RCC 7860 (cell line): ENCODE measurements at regions not wholly inside any gene's neighbourhood (a gene's known extent, or its start where the extent isn't known, plus 50 kb on each side); places are given as distances from the start of the nearest gene placed in this dataset.

Experiments used
- DNase-seq: peaks from one replicate; pipeline ENCODE4 v3.0.0-alpha.2; 2015; ENCODE audit warnings: low spot score
- FAIRE-seq: peaks from 2 replicates; lab custom pipeline; 2012; peaks lifted over from hg19 to GRCh38; lab: Jason Lieb, UNC

DNA sequence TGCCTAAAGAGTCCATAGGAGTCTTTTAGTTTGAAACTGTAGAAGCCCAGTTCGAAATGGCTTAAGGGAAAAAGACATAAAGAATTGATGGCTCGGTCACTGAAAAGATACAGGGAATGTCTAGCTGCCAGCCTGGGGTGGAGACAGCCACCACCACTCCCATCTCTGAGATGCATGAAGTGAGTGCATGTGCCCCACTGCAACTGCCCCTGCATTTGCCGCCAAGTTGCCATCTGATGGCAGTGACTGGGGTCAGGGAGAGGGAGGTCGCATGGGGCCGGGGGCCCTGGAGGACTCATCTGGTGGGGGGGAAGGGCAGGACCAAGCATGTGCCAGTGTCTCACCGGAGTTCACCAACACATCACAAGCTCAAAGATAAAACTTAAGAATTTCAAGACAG is 385.8 kb upstream of the SULF2 start:
- DNase-seq (no peak), FAIRE-seq (no peak)

DNA sequence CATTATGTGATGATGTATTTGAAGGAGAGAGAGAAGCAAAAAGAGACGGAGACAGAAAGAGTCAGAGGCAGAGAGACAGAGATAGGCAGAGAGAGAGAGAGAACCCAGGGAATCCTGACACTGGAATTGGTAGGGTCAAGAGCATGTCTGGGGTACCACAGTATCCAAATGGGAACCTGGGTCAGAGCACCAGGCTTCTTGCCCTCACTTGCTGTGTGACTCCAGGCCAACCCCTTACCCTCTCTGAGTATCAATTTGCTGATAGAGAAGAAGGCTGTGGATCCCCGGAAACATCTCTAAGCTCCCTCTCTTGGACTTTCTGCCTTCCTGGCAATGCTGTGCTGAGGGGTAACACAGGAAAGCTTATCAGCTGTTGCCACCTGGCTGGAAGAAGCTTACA is 385.3 kb upstream of the SULF2 start:
- FAIRE-seq = no peak
- DNase-seq = no peak

DNA sequence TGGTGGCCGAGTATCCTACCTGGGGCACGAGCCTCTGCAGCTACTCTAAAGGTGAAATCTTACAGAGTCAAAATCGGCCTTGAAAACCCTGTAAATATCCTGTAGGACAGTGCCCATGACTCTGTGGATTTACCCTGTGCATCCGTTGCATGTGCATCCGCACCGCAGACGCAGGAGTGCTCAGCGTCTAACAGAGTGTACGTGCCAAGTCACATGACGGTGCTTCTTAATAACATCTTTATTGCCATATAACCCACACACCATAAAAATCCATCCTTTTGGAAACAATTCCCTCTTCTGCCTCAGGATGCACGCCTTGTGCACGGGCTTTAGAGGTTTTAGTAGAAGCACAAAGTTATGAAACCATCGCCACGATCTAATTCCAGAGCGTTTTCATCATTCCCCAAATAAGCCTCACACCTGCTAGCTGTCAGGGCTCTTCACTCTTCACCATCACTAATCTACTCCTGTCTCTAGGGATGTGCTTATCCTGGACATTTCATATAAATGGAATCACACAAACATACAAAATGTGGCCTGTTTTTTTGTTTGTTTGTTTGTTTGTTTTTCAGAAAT is 384.5 kb upstream of the SULF2 start:
- DNase-seq (no peak), FAIRE-seq (no peak)

DNA sequence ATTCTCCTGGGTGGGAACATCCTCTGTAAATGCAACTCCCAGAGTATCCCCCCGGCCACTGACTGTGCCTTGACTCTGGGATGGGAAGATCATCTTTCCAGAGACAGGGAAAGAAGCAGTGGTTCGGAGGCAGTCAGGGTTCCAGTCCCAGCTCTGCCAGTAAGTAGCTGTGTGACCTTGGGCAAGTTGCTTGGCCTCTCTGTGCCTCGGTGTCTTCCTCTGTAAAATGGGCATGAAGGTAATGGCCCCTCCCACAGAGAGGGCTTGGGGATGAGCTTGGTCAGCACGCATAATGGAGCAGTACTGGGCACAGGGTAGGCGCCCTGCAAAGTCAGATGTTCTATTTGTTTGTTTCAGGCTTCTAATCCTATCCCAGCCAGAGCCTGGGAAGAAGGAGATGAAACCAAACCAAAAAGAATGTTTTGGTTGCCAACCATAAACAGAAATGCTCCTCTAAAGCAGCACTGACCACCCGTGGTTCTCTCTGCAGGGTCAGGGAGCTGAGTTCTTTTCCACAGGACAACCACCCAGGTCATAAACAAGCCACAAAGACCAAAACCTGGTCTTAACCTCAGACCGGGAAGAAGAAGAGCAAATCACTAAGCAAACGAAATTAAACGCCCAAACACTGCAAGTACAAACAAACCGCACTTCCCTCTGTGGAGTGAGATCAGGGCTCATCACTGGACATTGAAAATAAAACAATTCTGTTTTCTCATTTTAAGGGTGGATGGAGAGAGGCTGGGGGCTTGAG is 381.0 kb upstream of the SULF2 start:
- FAIRE-seq = no peak
- DNase-seq = no peak

DNA sequence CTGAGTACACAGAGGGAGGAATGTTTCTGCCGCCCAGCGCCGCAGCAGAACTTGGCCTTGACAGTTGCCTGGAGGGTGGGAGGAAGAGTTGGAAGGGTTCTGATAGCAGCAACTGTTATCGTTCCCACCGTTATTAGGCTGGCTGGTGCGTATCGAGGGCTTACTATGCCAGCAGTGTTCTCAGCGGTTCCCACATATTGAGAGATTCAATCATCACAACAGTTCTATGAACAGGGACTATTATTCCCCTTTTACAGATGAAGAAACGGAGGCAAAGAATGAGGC is 380.1 kb upstream of the SULF2 start:
- no peak for FAIRE-seq

DNA sequence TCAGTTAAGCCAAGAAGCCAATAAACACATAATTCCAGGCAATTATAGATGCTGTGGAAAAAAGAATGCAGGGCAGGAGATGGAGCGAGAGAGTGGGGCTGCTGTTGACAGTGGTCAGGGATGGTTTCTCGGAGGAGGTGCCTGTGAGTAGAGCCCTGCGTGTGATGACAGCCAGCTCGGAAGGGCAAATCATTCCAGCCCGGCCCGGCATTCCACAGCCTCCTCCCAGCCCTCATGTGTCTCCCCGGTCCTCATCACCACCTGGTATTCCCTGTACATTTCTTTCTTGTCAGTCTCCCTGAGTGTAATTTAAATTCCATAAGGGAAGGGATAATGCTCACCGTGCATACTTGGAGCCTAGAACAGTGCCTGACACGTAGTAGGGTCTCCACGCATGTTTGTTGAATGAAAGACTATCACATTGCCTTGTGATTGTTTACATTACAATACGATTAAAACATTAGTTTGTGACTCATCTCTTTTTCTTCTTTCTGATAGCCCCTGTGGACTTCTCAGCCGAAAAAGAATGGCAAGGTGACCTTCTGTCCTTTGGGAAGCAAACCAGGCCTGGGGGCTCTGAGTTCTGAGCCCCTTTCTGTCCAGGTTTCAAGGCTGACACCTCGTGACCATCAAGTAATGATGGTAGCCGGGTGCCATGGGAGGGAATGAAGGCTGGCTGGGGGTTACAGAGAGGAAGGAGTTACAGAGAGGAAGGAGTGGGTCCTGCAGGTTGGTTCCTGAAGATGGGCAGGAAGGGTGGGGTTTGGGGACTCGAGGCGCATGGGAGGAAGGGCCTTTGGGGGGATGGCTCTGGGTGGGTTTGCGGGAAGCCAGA is 379.5 kb upstream of the SULF2 start:
- FAIRE-seq = no peak
- no peak for DNase-seq

More for the DNA sequence above, 380.1 kb upstream of the SULF2 start:
- DNase-seq = no peak

DNA sequence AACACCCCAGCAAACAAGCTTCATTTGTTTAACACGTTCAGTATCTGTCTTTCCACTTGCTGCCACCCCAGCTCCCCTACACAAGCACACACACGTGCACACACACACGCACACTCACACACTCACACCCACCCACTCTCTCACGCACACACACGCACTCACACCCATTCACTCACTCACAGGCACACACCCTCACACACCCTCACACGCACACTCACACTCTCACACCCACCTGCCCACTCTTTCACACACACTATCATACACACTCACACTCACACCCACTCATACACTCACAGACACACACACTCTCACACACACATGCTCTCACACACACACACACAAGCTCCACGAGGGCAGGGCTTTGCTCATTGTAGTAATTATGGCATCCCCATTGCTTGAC is 378.8 kb upstream of the SULF2 start:
- FAIRE-seq = no peak

DNA sequence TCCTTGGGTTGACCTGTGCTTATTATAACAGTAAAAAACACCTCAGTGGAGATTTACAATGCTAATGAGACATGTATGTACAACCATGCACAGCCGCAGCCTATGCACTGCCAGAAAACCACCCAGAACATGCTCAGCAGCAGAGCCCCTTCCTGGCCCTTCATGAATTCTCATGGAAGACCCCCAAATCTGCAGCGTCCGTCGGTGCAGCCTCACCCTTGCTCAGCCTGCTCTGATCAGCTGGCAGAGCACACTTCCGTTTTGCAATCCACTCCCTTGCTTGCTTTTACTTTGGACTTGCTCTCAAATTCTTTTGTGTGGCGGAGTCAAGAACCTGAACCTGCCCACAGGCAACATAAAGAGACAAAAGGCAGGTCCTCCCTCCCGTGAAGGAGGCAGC is 378.2 kb upstream of the SULF2 start:
- FAIRE-seq (no peak), DNase-seq (no peak)

More for the DNA sequence above, 378.8 kb upstream of the SULF2 start:
- no peak for DNase-seq

DNA sequence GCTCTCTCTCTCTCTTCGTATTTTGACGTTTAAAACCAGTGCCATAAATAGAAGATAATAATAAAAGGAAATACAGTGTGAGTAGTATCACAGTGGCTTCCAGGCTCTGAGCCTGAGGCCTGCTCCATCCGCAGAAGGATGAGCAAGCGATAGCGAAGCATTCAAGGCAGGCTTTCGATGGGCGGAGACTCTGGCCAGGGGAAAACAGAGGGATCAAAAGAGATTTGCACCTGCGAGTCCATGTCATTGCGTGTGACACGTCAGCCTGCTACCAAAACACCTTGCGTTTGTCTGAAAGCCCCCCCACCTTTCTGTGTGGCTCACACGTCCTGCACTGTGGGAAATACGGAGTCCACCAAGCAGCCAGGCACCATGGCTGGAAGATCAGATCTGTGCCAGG is 377.3 kb upstream of the SULF2 start:
- no peak for FAIRE-seq
- DNase-seq = no peak

DNA sequence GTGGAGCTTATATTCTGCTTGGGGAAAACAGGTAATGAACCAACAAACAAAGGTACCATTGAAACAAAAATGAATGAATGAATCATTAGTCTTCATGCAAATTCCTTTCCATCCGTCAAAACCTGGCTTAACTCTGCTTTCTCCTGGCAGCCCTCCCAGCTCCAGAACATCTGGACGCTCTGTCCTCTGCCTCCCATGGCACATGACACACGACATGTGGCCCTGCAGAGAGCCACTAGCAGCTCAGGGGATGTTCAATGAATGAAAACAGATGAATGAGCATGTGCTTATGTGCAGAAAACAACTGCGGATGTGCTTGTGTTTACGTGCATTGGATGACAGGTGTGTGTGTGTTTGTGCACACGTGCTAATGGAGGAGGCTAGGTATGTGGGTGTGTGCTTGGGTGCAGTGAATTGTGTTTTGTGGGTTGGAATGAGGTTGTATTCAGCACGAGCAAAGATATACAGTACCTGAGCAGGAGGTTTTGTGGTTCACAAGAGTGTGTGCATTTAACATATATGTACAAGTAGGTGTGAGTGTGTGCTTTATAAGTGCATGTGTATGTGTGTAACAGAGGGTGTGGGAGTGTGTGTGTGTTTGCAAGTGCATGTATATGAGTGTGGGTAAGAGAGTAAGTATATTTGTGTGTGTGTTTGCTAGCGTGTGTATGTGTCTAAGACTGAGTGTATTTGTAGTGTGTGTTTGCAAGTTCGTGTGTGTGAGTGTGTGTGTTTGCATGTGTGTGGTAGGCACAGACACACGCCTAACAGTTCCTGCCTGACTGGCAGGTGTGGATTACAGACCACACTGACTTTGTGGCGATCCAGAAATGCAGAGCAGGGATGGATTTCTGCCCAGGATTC is 374.1 kb upstream of the SULF2 start:
- no peak for FAIRE-seq
- no peak for DNase-seq

DNA sequence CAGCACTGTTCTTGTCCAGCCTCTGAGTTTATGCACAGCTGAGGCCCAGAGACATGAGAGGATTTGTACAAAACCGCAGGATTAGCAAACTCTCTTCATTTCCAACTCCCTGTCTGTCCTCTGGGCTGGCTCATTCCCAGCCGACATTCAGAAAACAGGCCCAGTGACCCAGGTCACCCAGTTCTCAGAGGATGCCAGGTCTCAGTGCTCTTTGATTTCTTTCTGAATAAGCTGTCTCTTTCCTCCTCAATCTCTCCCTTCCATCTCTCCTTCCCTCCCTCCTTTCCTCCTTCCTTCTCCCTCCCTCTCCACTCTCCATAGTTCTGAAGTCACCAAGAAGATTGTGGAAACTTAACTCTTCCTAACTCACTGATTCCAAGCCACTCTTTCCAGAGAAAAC is 372.7 kb upstream of the SULF2 start:
- FAIRE-seq (no peak), DNase-seq (no peak)

DNA sequence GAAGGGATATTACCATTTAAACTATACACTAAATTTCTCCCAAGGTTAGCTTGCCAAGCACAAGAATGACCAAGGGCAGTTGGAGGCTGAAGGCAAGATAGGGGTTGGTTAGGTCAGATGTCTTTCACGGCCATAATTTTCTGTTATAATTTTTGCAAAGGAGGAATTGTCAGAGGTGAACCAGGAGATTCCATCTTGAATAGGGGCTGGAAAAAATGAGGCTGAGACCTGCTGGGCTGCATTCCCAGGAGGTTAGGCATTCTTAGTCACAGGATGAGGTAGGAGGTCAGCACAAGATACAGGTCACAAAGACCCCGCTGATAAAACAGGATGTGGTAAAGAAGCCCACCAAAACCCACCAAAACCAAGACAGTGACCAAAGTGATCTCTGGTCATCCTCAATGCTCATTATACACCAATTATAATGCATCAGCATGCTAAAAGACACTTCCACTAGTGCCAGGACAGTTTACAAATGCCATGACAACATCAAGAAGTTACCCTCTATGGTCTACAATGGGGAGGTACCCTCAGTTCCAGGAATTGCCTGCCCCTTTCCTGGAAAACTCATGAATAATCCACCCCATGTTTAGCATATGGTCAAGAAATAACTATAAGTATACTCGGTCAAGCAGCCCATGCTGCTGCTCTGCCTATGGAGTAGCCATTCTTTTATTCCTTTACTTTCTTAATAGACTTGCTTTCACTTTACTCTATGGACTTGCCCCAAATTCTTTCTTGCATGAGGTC is 371.8 kb upstream of the SULF2 start:
- DNase-seq = no peak
- FAIRE-seq = no peak

DNA sequence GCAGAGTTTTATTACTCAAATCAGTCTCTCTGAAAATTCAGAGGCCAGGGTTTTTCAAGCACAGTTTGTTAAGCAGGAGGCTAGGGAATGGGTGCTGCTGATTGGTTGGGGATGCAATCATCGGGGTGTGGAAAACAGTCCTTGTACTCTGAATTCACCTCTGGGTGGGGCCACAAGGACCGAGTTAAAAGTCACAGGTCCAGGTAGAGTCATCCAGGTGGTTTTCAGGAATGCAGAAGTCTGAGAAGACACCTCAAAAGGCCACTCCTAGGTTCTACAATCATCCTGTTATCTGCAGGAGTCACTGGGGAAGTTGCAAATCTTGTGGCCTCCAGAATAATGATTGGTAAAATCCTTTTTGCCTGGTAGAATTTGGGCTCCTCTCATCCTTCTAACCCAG is 371.2 kb upstream of the SULF2 start:
- DNase-seq (no peak), FAIRE-seq (no peak)

DNA sequence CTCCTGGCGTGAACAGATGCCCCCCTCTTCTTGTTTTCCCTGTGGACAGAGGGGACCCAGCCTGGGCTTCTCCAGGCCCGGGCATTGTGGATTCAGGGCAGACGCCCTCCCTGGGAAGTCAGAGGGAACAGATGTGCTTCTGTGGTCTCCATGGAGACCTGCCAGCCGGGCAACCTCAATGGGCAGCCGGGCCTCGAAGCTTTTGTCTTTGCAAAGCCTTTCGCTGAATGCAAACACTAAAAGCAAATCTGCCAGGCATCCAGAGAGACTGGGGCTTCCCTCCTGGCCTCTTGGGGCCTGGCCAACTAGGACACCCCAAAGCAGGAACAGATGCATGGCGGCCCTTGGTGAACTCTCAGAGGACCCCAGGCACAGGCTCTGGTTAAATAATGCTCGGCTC is 370.0 kb upstream of the SULF2 start:
- DNase-seq (no peak), FAIRE-seq (no peak)

DNA sequence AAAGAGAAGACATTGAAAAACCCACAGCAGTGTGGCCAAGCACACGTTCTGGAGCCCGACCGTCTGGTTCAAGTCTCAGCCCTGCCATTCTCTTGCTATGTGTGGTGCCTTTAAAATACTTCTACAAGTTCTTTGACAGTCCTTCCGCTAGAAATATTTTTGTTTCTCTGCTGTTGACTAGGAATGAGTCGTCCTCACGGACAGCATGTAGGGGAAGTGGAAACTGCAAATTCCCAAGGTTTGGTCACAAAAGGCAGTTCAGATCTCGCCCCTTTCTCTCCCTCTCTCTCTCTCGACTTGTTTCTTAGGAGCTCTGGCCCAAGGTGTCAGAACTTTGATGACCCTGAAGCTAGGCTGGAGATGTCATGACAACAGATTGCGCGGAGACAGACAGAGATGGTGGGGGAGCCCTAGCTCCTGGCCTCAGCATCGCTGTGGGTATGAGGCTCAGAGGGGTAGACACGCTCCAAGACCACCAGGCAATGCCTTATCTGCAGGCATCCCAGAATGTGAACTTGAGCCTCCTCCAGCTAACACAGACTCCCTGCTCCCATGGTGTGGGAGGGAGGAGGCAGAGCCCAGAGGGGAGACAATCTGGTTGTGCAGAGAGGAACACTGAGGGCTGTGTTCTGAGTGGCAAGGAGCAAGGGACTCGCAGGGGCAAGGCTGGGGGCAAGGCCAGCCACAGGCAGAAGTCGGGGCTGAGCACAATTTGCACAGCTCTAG is 368.9 kb upstream of the SULF2 start:
- FAIRE-seq = no peak
- DNase-seq = no peak

DNA sequence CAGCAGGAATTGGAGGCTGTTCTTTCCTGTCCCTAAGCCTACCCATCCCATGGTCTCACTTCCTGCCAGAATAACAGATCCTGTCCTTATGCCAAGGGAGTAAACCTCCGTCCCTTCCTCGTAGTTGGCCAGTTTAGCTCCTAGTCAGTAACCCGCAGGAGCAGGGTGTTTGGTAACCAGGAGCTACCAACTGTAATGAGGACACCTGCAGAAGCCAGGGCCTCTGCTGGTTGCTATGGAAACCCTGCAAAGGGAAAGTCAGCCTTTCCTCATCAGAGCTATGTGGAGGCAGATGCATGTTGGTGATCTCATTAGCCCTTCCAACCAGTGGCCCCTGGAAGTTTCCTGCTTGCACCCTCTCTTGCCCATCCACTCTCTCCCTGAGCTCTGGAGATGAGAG is 368.2 kb upstream of the SULF2 start:
- FAIRE-seq (no peak), DNase-seq (no peak)

DNA sequence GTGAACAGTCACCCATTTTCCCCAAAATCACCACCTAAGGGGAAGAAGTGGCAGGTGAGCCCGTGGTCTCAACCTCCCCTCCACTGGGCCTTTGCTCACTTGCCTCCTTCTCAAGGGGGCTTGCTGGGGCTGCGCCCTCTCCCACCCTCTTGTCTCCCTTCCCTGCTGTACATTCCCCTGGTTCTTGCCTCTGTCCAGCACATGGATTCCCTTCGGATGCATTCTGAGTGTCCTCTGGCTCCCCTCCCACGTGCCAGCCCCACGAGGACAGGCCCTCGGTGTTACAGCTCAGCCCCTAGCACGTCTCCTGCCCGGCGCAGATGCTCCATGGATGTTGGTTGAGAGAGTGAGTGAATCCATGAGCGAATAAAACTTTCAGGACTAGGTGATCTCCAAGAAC is 367.8 kb upstream of the SULF2 start:
- FAIRE-seq = no peak

DNA sequence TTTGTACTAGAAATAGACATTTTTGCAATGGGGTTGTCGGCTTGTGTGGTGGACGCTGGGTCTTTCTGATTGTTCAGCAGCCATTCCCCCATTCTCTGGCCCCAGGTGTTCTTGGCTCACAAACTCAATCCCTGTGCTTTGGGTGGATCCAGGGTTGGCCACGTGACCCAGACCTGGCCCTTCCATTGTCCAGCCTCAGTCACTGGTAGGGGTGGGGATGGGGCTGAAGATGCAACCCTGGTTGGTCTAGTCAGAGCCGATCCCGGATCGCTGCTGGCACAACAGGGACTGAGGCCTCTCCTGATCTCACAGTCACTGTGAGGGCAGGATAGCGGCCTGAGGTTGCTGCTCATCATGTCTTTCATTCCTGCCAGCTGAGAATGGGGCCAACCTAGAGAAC is 365.3 kb upstream of the SULF2 start:
- FAIRE-seq = no peak

More for the DNA sequence above, 367.8 kb upstream of the SULF2 start:
- DNase-seq = no peak

DNA sequence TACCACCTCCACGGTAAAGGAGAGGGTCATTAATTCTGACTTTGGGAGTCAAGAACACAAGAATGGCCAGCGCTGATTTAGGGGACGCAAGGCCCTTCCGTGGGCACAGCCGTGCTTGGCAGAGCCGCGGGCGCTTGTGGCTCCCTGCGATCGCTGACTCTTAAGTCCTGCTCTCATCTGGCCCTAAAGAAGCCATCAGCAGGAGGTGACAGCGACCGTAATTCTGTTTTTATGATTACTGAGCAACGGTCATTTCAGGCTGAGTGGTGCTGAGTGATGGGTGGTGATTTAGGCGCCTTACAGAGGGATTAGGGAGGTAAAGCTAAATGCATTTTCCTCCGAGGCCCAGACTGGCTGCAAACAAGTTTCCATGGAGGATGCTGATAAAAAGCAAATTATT is 364.6 kb upstream of the SULF2 start:
- FAIRE-seq (no peak), DNase-seq (no peak)

More for the DNA sequence above, 365.3 kb upstream of the SULF2 start:
- DNase-seq = no peak
